HEK293 (cell line): ENCODE measurements at regions not wholly inside any gene's neighbourhood (a gene's known extent, or its start where the extent isn't known, plus 50 kb on each side); places are given as distances from the start of the nearest gene placed in this dataset.

Source experiments
- GLI4 ChIP-seq: fragments of 450-650 bp; formaldehyde crosslinking; IDR thresholded peaks from 2 replicates; pipeline ENCODE4 v1.5.1; 2016; ENCODE audit warnings: missing biosample characterization, missing genetic modification characterization
- RBAK ChIP-seq: fragments of 450-650 bp; formaldehyde crosslinking; IDR thresholded peaks from 2 replicates; pipeline ENCODE4 v1.5.1; 2016; ENCODE audit warnings: missing biosample characterization, missing genetic modification characterization
- REPIN1 ChIP-seq: fragments of 450-650 bp; formaldehyde crosslinking; IDR thresholded peaks from 2 replicates; pipeline ENCODE4 v1.5.1; 2017; ENCODE audit warnings: missing biosample characterization, missing genetic modification characterization, low read depth
- SCRT1 ChIP-seq: fragments of 450-650 bp; formaldehyde crosslinking; IDR thresholded peaks from 2 replicates; pipeline ENCODE4 v1.5.1; 2016; ENCODE audit warnings: missing biosample characterization, missing genetic modification characterization, borderline replicate concordance
- TCF7L2 ChIP-seq: IDR thresholded peaks from 2 replicates; pipeline ENCODE4 v1.6.1; 2011; ENCODE audit warnings: low read depth, mild to moderate bottlenecking, inconsistent platforms, low read length, moderate library complexity, borderline replicate concordance
- YY1 ChIP-seq: fragments of 450-650 bp; formaldehyde crosslinking; IDR thresholded peaks from 2 replicates; pipeline ENCODE4 v1.5.1; 2018; ENCODE audit warnings: missing biosample characterization, missing genetic modification characterization
- ZBTB7A ChIP-seq: fragments of 450-650 bp; formaldehyde crosslinking; IDR thresholded peaks from 2 replicates; pipeline ENCODE4 v1.5.1; 2016; ENCODE audit warnings: low read depth, missing biosample characterization, missing genetic modification characterization
- ZFHX2 ChIP-seq: fragments of 450-650 bp; formaldehyde crosslinking; conservative IDR thresholded peaks from 2 replicates; pipeline ENCODE4 v1.5.1; 2016; ENCODE audit warnings: missing biosample characterization, missing genetic modification characterization
- ZFP37 ChIP-seq: fragments of 450-650 bp; formaldehyde crosslinking; IDR thresholded peaks from 2 replicates; pipeline ENCODE4 v1.5.1; 2016; ENCODE audit warnings: missing biosample characterization, missing genetic modification characterization
- ZNF174 ChIP-seq: fragments of 450-650 bp; formaldehyde crosslinking; IDR thresholded peaks from 2 replicates; pipeline ENCODE4 v1.5.0; 2017; ENCODE audit warnings: missing biosample characterization, mild to moderate bottlenecking, missing genetic modification characterization
- ZNF530 ChIP-seq: fragments of 450-650 bp; formaldehyde crosslinking; IDR thresholded peaks from 2 replicates; pipeline ENCODE4 v1.5.1; 2016; ENCODE audit warnings: low read depth, missing biosample characterization, missing genetic modification characterization
- ZNF621 ChIP-seq: fragments of 450-650 bp; formaldehyde crosslinking; IDR thresholded peaks from 2 replicates; pipeline ENCODE4 v1.5.1; 2017; ENCODE audit warnings: missing biosample characterization, missing genetic modification characterization
- TF ChIP-seq, protein P1 (sequence below): fragments of 450-650 bp; formaldehyde crosslinking; IDR thresholded peaks from 2 replicates; pipeline ENCODE4 v1.5.1; 2016; ENCODE audit warnings: missing biosample characterization, missing genetic modification characterization

GRCh38 chr7:126211875-126212274 lies 1040.9 kb downstream of the GRM8 start:
- TF ChIP-seq GLI4 (tag by site-specific recombination) (no peak), YY1 (tag by site-specific recombination) (no peak), TCF7L2 (no peak), REPIN1 (tag by site-specific recombination) (no peak), ZNF530 (no peak), ZNF174 (tag by site-specific recombination) (no peak), ZFHX2 (tag by site-specific recombination) (no peak), RBAK (tag by site-specific recombination) (no peak), ZFP37 (tag by site-specific recombination) (no peak), ZBTB7A (no peak), SCRT1 (no peak), ZNF621 (tag by site-specific recombination) (no peak)
- TF ChIP-seq, protein P1, sequence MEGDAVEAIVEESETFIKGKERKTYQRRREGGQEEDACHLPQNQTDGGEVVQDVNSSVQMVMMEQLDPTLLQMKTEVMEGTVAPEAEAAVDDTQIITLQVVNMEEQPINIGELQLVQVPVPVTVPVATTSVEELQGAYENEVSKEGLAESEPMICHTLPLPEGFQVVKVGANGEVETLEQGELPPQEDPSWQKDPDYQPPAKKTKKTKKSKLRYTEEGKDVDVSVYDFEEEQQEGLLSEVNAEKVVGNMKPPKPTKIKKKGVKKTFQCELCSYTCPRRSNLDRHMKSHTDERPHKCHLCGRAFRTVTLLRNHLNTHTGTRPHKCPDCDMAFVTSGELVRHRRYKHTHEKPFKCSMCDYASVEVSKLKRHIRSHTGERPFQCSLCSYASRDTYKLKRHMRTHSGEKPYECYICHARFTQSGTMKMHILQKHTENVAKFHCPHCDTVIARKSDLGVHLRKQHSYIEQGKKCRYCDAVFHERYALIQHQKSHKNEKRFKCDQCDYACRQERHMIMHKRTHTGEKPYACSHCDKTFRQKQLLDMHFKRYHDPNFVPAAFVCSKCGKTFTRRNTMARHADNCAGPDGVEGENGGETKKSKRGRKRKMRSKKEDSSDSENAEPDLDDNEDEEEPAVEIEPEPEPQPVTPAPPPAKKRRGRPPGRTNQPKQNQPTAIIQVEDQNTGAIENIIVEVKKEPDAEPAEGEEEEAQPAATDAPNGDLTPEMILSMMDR = no peak
